Mesenchymal stem cell (in vitro differentiated cells and primary cell): ENCODE measurements at regions not wholly inside any gene's neighbourhood (a gene's known extent, or its start where the extent isn't known, plus 50 kb on each side); places are given as distances from the start of the nearest gene placed in this dataset.

Experiments
- DNase-seq: peaks from one replicate; pipeline ENCODE4 v3.0.0-alpha.2; 2013
- H2AFZ ChIP-seq: one replicate; pipeline ENCODE4 v1.6.1; 2013; ENCODE audit warnings: low read depth, mild to moderate bottlenecking, control low read depth, inconsistent platforms, low read length, moderate library complexity
- H2AK5ac ChIP-seq: 2 replicates; pipeline ENCODE4 v1.6.1; 2013; ENCODE audit warnings: low read length, moderate library complexity, mild to moderate bottlenecking, inconsistent platforms; ENCODE audit not compliant: severe bottlenecking
- H2BK120ac ChIP-seq: one replicate; pipeline ENCODE4 v1.6.1; 2013; ENCODE audit warnings: low read depth, mild to moderate bottlenecking, inconsistent platforms, low read length, moderate library complexity
- H2BK12ac ChIP-seq, 2 experiments: one replicate each; pipeline ENCODE4 v1.6.1; 2013; ENCODE audit warnings: inconsistent platforms in 2 of 2, low read length in 2 of 2, mild to moderate bottlenecking in 2 of 2, moderate library complexity in 2 of 2, control low read depth in 1 of 2
- H2BK15ac ChIP-seq: one replicate; pipeline ENCODE4 v1.6.1; 2013; ENCODE audit warnings: mild to moderate bottlenecking, low read depth, inconsistent platforms; ENCODE audit not compliant: poor library complexity, severe bottlenecking
- H2BK5ac ChIP-seq: 2 replicates; pipeline ENCODE4 v1.6.1; 2013; ENCODE audit warnings: low read depth, mild to moderate bottlenecking, low read length, control low read depth, inconsistent platforms; ENCODE audit not compliant: poor library complexity, severe bottlenecking
- H3K14ac ChIP-seq, 2 experiments: one replicate each; pipeline ENCODE4 v1.6.1; 2013; ENCODE audit warnings: inconsistent platforms in 2 of 2, low read length in 2 of 2, control low read depth in 1 of 2, mild to moderate bottlenecking in 1 of 2, moderate library complexity in 1 of 2
- H3K18ac ChIP-seq, 2 experiments: one replicate each; pipeline ENCODE4 v1.6.1; 2013; ENCODE audit warnings: inconsistent platforms in 2 of 2, low read length in 2 of 2, control low read depth in 1 of 2, low read depth in 1 of 2, mild to moderate bottlenecking in 1 of 2
- H3K23ac ChIP-seq, 2 experiments: one replicate each; pipeline ENCODE4 v1.6.1; 2013; ENCODE audit warnings: inconsistent platforms in 2 of 2, low read length in 2 of 2, mild to moderate bottlenecking in 2 of 2, moderate library complexity in 2 of 2, control low read depth in 1 of 2
- H3K27ac ChIP-seq: 2 replicates; pipeline ENCODE4 v1.5.1; 2013; ENCODE audit warnings: mild to moderate bottlenecking, moderate library complexity, low read length, control low read depth, inconsistent platforms; ENCODE audit not compliant: poor library complexity, severe bottlenecking
- H3K27me3 ChIP-seq, 2 experiments: 2 replicates each; pipeline versions ENCODE4 v1.6.1 to v1.7.0; 2013; ENCODE audit warnings: low read length in 2 of 2, mild to moderate bottlenecking in 2 of 2, moderate library complexity in 2 of 2, control low read depth in 1 of 2, inconsistent platforms in 1 of 2; ENCODE audit not compliant: control insufficient read depth in 1 of 2, insufficient read depth in 1 of 2
- H3K36me3 ChIP-seq, 2 experiments: 2 replicates each; pipeline versions ENCODE4 v1.6.1 to v1.7.0; 2013; ENCODE audit warnings: low read length in 2 of 2, control low read depth in 1 of 2, inconsistent platforms in 1 of 2, low read depth in 1 of 2, mild to moderate bottlenecking in 1 of 2; ENCODE audit not compliant: insufficient read depth in 2 of 2, control insufficient read depth in 1 of 2
- H3K4ac ChIP-seq, 2 experiments: one replicate each; pipeline ENCODE4 v1.6.1; 2013; ENCODE audit warnings: inconsistent platforms in 2 of 2, low read length in 2 of 2, mild to moderate bottlenecking in 2 of 2, moderate library complexity in 2 of 2, control low read depth in 1 of 2, low read depth in 1 of 2
- H3K4me1 ChIP-seq: 2 replicates; pipeline ENCODE4 v1.6.1; 2013; ENCODE audit warnings: low read depth, low read length, control low read depth; ENCODE audit not compliant: control insufficient read depth, insufficient read depth
- H3K4me2 ChIP-seq: 2 replicates; pipeline ENCODE4 v1.6.1; 2013; ENCODE audit warnings: low read length, mild to moderate bottlenecking, inconsistent platforms; ENCODE audit not compliant: poor library complexity, severe bottlenecking
- H3K4me3 ChIP-seq, 2 experiments: 2 replicates each; pipeline versions ENCODE4 v1.5.1 to v1.7.0; 2013; ENCODE audit warnings: low read length in 2 of 2, mild to moderate bottlenecking in 2 of 2, control low read depth in 1 of 2, low read depth in 1 of 2; ENCODE audit not compliant: insufficient read depth in 1 of 2
- H3K79me1 ChIP-seq: replicated peaks from 2 replicates; pipeline ENCODE4 v1.6.1; 2013; ENCODE audit warnings: mild to moderate bottlenecking, control low read depth, low read length, inconsistent platforms; ENCODE audit not compliant: poor library complexity, severe bottlenecking
- H3K9ac ChIP-seq: 2 replicates; pipeline ENCODE4 v1.7.0; 2013; ENCODE audit warnings: mild to moderate bottlenecking, low read length, moderate library complexity
- H3K9me3 ChIP-seq: 2 replicates; pipeline ENCODE4 v1.7.0; 2013; ENCODE audit warnings: mild to moderate bottlenecking, low read length; ENCODE audit not compliant: control insufficient read depth
- H4K8ac ChIP-seq: one replicate; pipeline ENCODE4 v1.6.1; 2013; ENCODE audit warnings: inconsistent platforms, mild to moderate bottlenecking, low read length, moderate library complexity
- H4K91ac ChIP-seq: one replicate; pipeline ENCODE4 v1.6.1; 2013; ENCODE audit warnings: mild to moderate bottlenecking, low read length, inconsistent platforms
- WGBS: methylation state at CpG from one replicate; pipeline ENCODE4 v1.1.7; 2013; ENCODE audit warnings: mixed read lengths; 5-methylcytosine and 5-hydroxymethylcytosine counted together

DNA sequence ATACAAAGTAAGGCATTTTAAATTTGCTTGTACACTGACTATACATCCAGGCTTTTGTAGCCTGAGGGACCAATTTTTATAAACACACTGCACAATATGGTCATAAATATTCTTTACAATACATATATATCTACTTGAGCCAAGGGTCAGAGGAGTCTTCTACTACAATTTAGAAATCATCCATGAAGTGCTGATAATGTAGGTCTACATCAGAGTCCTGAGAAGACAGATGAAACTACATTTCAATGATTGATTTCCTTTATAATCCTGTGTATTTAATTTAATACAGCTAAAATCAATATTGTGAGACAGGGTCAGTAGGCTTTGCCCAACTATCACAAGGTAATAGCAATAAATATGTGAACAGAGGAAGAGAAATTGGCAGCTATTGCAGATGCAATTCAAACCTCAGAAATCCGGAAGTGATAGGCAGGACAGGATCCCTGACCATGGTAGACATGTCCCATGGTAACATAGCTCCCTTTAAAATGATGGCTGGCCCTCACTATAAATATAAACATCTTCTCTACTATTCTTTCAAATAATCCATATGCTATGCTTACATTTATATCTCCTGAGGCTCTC is 318.0 kb upstream of the POT1 start:
- H2BK15ac ChIP-seq, result no peak overlapping the region
- H3K36me3 ChIP-seq, result no peaks in the 10 kb centered on the region

DNA sequence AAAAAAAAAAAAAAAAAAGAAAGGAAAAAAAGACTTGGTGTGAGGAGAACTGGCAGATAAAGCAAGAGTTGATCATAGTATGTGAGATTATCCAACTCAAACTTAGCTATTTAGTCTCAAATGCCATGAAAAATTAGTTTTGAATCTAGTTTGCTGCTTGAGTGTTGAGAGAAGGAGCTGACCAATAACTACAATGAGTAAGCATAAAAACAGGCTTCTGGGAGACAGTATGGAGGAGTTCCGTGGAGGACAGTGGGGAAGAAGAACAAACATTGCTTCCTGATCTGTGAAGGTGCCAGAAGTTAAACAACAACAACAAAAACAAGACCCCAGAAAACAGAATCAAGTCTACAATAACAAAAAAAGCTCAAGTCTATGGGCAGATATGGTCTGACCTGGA is 317.1 kb upstream of the POT1 start:
- Histone ChIP-seq H3K14ac (no peak overlapping the region), H2BK5ac (no peak overlapping the region), H3K4me1 (no peaks in the 10 kb centered on the region), H3K18ac (no peak overlapping the region), H3K9ac (no peak overlapping the region), H3K27ac (no peak overlapping the region), H3K4ac (no peak overlapping the region), H2AK5ac (no peak overlapping the region), H3K27me3 (no peaks in the 10 kb centered on the region), H3K4me3 (no peak overlapping the region), H3K79me1 (no peaks in the 10 kb centered on the region), H2AFZ (no peak overlapping the region), H3K36me3 (no peaks in the 10 kb centered on the region), H4K8ac (no peak overlapping the region), H2BK120ac (no peak overlapping the region), H3K9me3 (peaks cover 3% of the 10 kb centered on the region), H2BK12ac (no peak overlapping the region), H3K4me2 (no peak overlapping the region), H3K23ac (no peak overlapping the region), H4K91ac (no peak overlapping the region), H2BK15ac (no peak overlapping the region)
- no CpG with 5 or more reads among the region's 1 CpG for WGBS
- DNase-seq, result no peak

More for the DNA sequence above, 318.0 kb upstream of the POT1 start:
- H2AK5ac ChIP-seq, result no peak overlapping the region
- H2AFZ ChIP-seq, result no peak overlapping the region
- H2BK12ac ChIP-seq, result no peak overlapping the region
- no peak overlapping the region for H4K8ac ChIP-seq
- H2BK5ac ChIP-seq, result no peak overlapping the region
- H3K14ac ChIP-seq, result no peak overlapping the region
- no peak overlapping the region for H4K91ac ChIP-seq
- no peak overlapping the region for H3K4ac ChIP-seq
- H3K4me1 ChIP-seq, result no peaks in the 10 kb centered on the region
- 93% methylated on average over 1 of the region's 1 CpG for WGBS
- H3K4me2 ChIP-seq, result no peak overlapping the region
- no peak overlapping the region for H3K9ac ChIP-seq
- no peak overlapping the region for H3K4me3 ChIP-seq
- no peak overlapping the region for H3K27ac ChIP-seq
- no peaks in the 10 kb centered on the region for H3K79me1 ChIP-seq
- no peak overlapping the region for H3K18ac ChIP-seq
- H3K9me3 ChIP-seq, result peaks cover 3% of the 10 kb centered on the region
- DNase-seq, result no peak
- no peak overlapping the region for H3K23ac ChIP-seq
- H2BK120ac ChIP-seq, result no peak overlapping the region
- H3K27me3 ChIP-seq, result no peaks in the 10 kb centered on the region

DNA sequence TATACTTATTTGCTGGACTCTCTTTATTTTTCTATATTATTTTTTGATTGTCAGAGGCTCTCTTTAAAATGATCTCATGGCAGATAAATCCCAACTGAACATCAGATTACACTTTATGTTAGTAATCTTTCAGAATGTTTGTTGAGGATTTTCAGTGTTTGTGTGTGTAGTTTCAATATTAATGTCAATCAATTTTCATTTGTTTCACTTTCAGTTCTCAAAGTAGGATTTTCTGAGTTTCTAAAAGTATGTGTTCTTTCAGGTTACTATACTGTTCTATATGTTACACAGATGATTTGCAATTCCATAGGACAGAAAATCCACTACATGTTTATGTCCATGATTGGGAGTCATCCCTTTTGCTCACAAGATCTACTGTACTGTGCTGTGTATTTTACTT is 311.9 kb upstream of the POT1 start:
- Histone ChIP-seq H2BK12ac (no peak overlapping the region), H2AFZ (no peak overlapping the region), H2BK120ac (no peak overlapping the region), H3K4me2 (no peak overlapping the region), H3K14ac (no peak overlapping the region), H3K27me3 (no peaks in the 10 kb centered on the region), H2BK15ac (no peak overlapping the region), H2AK5ac (no peak overlapping the region), H3K9me3 (peaks cover 4% of the 10 kb centered on the region), H2BK5ac (no peak overlapping the region), H3K18ac (no peak overlapping the region), H3K4me1 (no peaks in the 10 kb centered on the region), H3K9ac (no peak overlapping the region), H4K8ac (no peak overlapping the region), H3K27ac (no peak overlapping the region), H3K36me3 (no peaks in the 10 kb centered on the region), H3K23ac (no peak overlapping the region), H3K79me1 (no peaks in the 10 kb centered on the region), H3K4me3 (no peak overlapping the region), H4K91ac (no peak overlapping the region), H3K4ac (no peak overlapping the region)
- DNase-seq, result no peak

DNA sequence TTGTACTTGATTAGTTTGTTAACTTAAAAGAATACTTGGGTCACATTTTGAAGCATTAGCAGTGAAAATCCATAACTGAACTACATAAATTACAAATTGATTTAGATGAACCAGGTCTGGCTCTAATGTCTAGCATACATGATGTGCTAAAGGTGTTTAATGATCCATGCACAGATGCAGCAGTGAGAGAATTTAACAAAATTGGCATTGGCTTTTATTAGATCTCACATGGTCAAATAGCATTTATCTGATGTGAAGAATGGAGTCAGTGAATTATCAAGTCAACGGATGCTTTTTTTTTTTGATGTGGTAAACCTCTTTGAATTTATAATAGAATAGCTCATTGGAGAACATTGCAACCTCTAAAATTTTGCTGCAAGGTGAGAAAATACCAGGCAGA is 293.0 kb upstream of the POT1 start:
- Histone ChIP-seq H3K36me3 (no peaks in the 10 kb centered on the region), H4K91ac (no peak overlapping the region), H3K4me2 (no peak overlapping the region), H3K79me1 (no peaks in the 10 kb centered on the region), H3K27ac (no peak overlapping the region), H2BK120ac (no peak overlapping the region), H3K23ac (no peak overlapping the region), H3K4me1 (no peaks in the 10 kb centered on the region), H3K9me3 (peaks cover 19% of the 10 kb centered on the region), H3K18ac (no peak overlapping the region), H2BK12ac (no peak overlapping the region), H3K9ac (no peak overlapping the region), H3K27me3 (no peaks in the 10 kb centered on the region), H2AFZ (no peak overlapping the region), H3K14ac (no peak overlapping the region), H2AK5ac (no peak overlapping the region), H4K8ac (no peak overlapping the region), H2BK15ac (no peak overlapping the region), H3K4me3 (no peak overlapping the region), H3K4ac (no peak overlapping the region), H2BK5ac (no peak overlapping the region)
- WGBS, result 100% methylated on average over 1 of the region's 1 CpG
- no peak for DNase-seq
